ENCODE measurements at regions not wholly inside any gene's neighbourhood (a gene's known extent, or its start where the extent isn't known, plus 50 kb on each side); places are given as distances from the start of the nearest gene placed in this dataset.

DNA sequence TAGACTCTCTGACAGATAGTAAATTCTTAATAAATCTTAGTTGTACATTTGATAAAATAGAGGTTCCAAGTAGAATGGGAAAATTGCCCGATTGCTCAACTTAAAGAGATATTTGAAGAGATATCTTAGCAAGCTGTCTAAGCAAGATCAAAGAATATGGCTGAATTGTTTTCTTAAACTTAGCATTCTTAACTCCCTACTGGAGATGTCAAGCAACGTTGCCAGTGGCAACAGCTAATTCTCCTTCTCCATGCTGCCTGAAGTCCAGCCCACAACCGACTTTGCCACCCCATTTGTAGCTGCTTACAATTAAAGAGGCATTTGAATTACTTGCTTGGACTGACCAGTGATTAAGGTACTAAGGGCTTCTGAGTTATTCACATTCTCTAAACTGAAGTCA, 94.4 kb downstream of the FAM181B start:
- Histone ChIP-seq H3K36me3 (ENCODE audit: control insufficient read depth, insufficient read depth, low read length) (no peaks in the 10 kb centered on the region), H3K27me3 (ENCODE audit: control insufficient read depth, insufficient read depth, low read length) (no peaks in the 10 kb centered on the region), H3K4me3 (ENCODE audit: low read depth, low read length) (no peak overlapping the region)
- TF ChIP-seq, protein P1, sequence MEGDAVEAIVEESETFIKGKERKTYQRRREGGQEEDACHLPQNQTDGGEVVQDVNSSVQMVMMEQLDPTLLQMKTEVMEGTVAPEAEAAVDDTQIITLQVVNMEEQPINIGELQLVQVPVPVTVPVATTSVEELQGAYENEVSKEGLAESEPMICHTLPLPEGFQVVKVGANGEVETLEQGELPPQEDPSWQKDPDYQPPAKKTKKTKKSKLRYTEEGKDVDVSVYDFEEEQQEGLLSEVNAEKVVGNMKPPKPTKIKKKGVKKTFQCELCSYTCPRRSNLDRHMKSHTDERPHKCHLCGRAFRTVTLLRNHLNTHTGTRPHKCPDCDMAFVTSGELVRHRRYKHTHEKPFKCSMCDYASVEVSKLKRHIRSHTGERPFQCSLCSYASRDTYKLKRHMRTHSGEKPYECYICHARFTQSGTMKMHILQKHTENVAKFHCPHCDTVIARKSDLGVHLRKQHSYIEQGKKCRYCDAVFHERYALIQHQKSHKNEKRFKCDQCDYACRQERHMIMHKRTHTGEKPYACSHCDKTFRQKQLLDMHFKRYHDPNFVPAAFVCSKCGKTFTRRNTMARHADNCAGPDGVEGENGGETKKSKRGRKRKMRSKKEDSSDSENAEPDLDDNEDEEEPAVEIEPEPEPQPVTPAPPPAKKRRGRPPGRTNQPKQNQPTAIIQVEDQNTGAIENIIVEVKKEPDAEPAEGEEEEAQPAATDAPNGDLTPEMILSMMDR (IDR thresholded peaks at IDR 0.05; ENCODE audit: insufficient read depth, low read length, poor library complexity, severe bottlenecking), result no peak
- no peak for DNase-seq (ENCODE audit: low read depth)

- no peaks in the 10 kb centered on the region for H3K27me3 ChIP-seq (ENCODE audit: control insufficient read depth, insufficient read depth, low read length)
- no peaks in the 10 kb centered on the region for H3K36me3 ChIP-seq (ENCODE audit: control insufficient read depth, insufficient read depth, low read length)
- TF ChIP-seq, protein P1 (IDR thresholded peaks at IDR 0.05; ENCODE audit: insufficient read depth, low read length, poor library complexity, severe bottlenecking), result no peak
- DNase-seq (ENCODE audit: low read depth), result no peak
- no peak overlapping the region for H3K4me3 ChIP-seq (ENCODE audit: low read depth, low read length)
These were observed 97.0 kb downstream of the FAM181B start for GRCh38 chr11:82636615-82637014.

DNA sequence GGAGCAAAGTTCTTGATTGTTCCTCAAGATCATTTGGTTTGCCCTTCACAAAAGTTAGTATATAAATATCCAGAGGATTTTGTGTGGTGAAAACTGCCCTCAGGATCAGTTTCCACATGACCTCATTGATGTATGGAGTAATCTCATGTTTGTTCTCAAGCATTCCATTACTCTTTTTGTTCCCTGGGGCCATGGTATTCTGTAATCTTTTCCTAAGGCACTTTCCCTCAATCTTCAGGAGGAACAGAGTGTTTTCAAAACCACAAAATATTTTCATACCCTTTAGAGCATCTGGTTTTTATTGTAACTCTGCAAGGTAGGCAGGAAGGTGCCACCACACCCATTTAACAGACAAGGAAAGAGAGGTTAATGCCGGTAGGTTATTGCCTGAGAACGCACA, 99.6 kb downstream of the FAM181B start:
- TF ChIP-seq, protein P1 (IDR thresholded peaks at IDR 0.05; ENCODE audit: insufficient read depth, low read length, poor library complexity, severe bottlenecking), result no peak
- Histone ChIP-seq H3K27me3 (ENCODE audit: control insufficient read depth, insufficient read depth, low read length) (no peaks in the 10 kb centered on the region), H3K4me3 (ENCODE audit: low read depth, low read length) (no peak overlapping the region), H3K36me3 (ENCODE audit: control insufficient read depth, insufficient read depth, low read length) (no peaks in the 10 kb centered on the region)
- DNase-seq (ENCODE audit: low read depth), result no peak

GRCh38 chr11:82631722-82632630, 101.7 kb downstream of the FAM181B start:
- Histone ChIP-seq H3K27me3 (ENCODE audit: control insufficient read depth, insufficient read depth, low read length) (no peaks in the 10 kb centered on the region), H3K36me3 (ENCODE audit: control insufficient read depth, insufficient read depth, low read length) (no peaks in the 10 kb centered on the region), H3K4me3 (ENCODE audit: low read depth, low read length) (no peak overlapping the region)
- TF ChIP-seq, protein P1 (IDR thresholded peaks at IDR 0.05; ENCODE audit: insufficient read depth, low read length, poor library complexity, severe bottlenecking), result no peak
- peak; percentile 19 for DNase-seq (ENCODE audit: low read depth)

- H3K36me3 ChIP-seq (ENCODE audit: control insufficient read depth, insufficient read depth, low read length), result no peaks in the 10 kb centered on the region
- DNase-seq (ENCODE audit: low read depth), result no peak
- no peaks in the 10 kb centered on the region for H3K27me3 ChIP-seq (ENCODE audit: control insufficient read depth, insufficient read depth, low read length)
- H3K4me3 ChIP-seq (ENCODE audit: low read depth, low read length), result no peak overlapping the region
- TF ChIP-seq, protein P1 (IDR thresholded peaks at IDR 0.05; ENCODE audit: insufficient read depth, low read length, poor library complexity, severe bottlenecking), result no peak
These were observed 123.0 kb downstream of the FAM181B start for GRCh38 chr11:82610671-82611070.

DNA sequence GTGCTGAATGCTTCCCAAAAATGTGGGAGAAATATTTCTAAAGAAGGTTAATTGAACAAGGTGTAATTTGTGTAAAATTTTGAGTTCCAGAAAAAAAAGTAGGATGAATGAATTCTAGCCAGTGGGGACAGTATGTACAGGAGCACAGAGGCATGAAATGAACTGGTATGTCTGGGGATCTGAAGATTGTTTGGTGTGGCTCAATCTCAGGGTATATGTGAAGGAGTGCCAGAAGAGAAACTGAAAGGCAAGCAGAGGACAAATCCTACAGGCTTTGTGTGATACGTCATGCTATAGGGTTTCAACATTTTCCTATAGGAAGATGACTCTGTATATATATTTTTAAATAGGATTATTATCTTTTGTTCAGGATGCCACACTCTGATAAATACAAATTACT, 126.9 kb downstream of the FAM181B start:
- TF ChIP-seq, protein P1 (IDR thresholded peaks at IDR 0.05; ENCODE audit: insufficient read depth, low read length, poor library complexity, severe bottlenecking), result no peak
- no peaks in the 10 kb centered on the region for H3K36me3 ChIP-seq (ENCODE audit: control insufficient read depth, insufficient read depth, low read length)
- no peak for DNase-seq (ENCODE audit: low read depth)
- no peak overlapping the region for H3K4me3 ChIP-seq (ENCODE audit: low read depth, low read length)
- H3K27me3 ChIP-seq (ENCODE audit: control insufficient read depth, insufficient read depth, low read length), result no peaks in the 10 kb centered on the region
